ENCODE measurements at regions not wholly inside any gene's neighbourhood (a gene's known extent, or its start where the extent isn't known, plus 50 kb on each side); places are given as distances from the start of the nearest gene placed in this dataset.

GRCh38 chr6:66199171-66199570, 492.1 kb upstream of the EYS start:
- Histone ChIP-seq H3K27me3 (no peaks in the 10 kb centered on the region), H3K4me1 (no peaks in the 10 kb centered on the region), H3K27ac (no peak overlapping the region), H3K36me3 (no peaks in the 10 kb centered on the region), H3K4me3 (no peak overlapping the region), H3K9me3 (no peaks in the 10 kb centered on the region)
- TF ChIP-seq POLR2A (IDR thresholded peaks at IDR 0.05) (no peak), POLR2AphosphoS5 (IDR thresholded peaks at IDR 0.05; ENCODE audit: insufficient read depth in 1 of 2, low read depth in 1 of 2) (no peak), CTCF (IDR thresholded peaks at IDR 0.05) (no peak)
- DNase-seq (ENCODE audit: extremely low spot score in 2 of 2) = no peak
- intact Hi-C loops (cut with DNase I) = no loop called here

GRCh38 chr6:66198062-66198624, 491.1 kb upstream of the EYS start:
- Histone ChIP-seq H3K27ac (no peak overlapping the region), H3K4me1 (no peaks in the 10 kb centered on the region), H3K36me3 (no peaks in the 10 kb centered on the region), H3K9me3 (no peaks in the 10 kb centered on the region), H3K27me3 (no peaks in the 10 kb centered on the region), H3K4me3 (no peak overlapping the region)
- TF ChIP-seq POLR2A (IDR thresholded peaks at IDR 0.05) = no peak
- DNase-seq (ENCODE audit: extremely low spot score in 2 of 2) = no peak
- intact Hi-C loops (cut with DNase I) = no loop called here

- Histone ChIP-seq H3K36me3 (no peaks in the 10 kb centered on the region), H3K4me1 (no peaks in the 10 kb centered on the region), H3K4me3 (no peak overlapping the region), H3K27me3 (no peaks in the 10 kb centered on the region), H3K9me3 (no peaks in the 10 kb centered on the region), H3K27ac (no peak overlapping the region)
- no peak for DNase-seq (ENCODE audit: extremely low spot score in 2 of 2)
- TF ChIP-seq POLR2A (IDR thresholded peaks at IDR 0.05) (no peak), CTCF (IDR thresholded peaks at IDR 0.05) (no peak), POLR2AphosphoS5 (IDR thresholded peaks at IDR 0.05; ENCODE audit: insufficient read depth in 1 of 2, low read depth in 1 of 2) (no peak)
- intact Hi-C loops (cut with DNase I) = no loop called here
Observed at GRCh38 chr6:66190858-66191257, 483.8 kb upstream of the EYS start.

- no peak overlapping the region for H3K27ac ChIP-seq
- H3K36me3 ChIP-seq = no peaks in the 10 kb centered on the region
- H3K27me3 ChIP-seq = no peaks in the 10 kb centered on the region
- TF ChIP-seq CTCF (IDR thresholded peaks at IDR 0.05) (no peak), POLR2AphosphoS5 (IDR thresholded peaks at IDR 0.05; ENCODE audit: insufficient read depth in 1 of 2, low read depth in 1 of 2) (no peak), POLR2A (IDR thresholded peaks at IDR 0.05) (no peak)
- no peak for DNase-seq (ENCODE audit: extremely low spot score in 2 of 2)
- H3K4me1 ChIP-seq = no peaks in the 10 kb centered on the region
- no peak overlapping the region for H3K4me3 ChIP-seq
- intact Hi-C loops (cut with DNase I) = no loop called here
- no peaks in the 10 kb centered on the region for H3K9me3 ChIP-seq
Observed at GRCh38 chr6:66189915-66190314, 482.9 kb upstream of the EYS start.

- intact Hi-C loops (cut with DNase I) = no loop called here
Observed at GRCh38 chr6:66186756-66187155, 479.7 kb upstream of the EYS start.

More at GRCh38 chr6:66186756-66187155, 479.7 kb upstream of the EYS start:
- DNase-seq (ENCODE audit: extremely low spot score in 2 of 2) = no peak
- no peaks in the 10 kb centered on the region for H3K9me3 ChIP-seq
- no peaks in the 10 kb centered on the region for H3K36me3 ChIP-seq
- no peaks in the 10 kb centered on the region for H3K27me3 ChIP-seq
- H3K4me3 ChIP-seq = no peak overlapping the region
- H3K27ac ChIP-seq = no peak overlapping the region
- no peaks in the 10 kb centered on the region for H3K4me1 ChIP-seq
- TF ChIP-seq CTCF (IDR thresholded peaks at IDR 0.05) (no peak), POLR2A (IDR thresholded peaks at IDR 0.05) (no peak), POLR2AphosphoS5 (IDR thresholded peaks at IDR 0.05; ENCODE audit: insufficient read depth in 1 of 2, low read depth in 1 of 2) (no peak)

Data from vagina (tissue), 2 donors.